CD4-positive, alpha-beta memory T cell (primary cell): ENCODE measurements at regions not wholly inside any gene's neighbourhood (a gene's known extent, or its start where the extent isn't known, plus 50 kb on each side); places are given as distances from the start of the nearest gene placed in this dataset.
A peak's percentile ranks its signal among the peaks of the same experiment; 100 is the strongest.

Experiments used
- CTCF ChIA-PET: fragments of 350-600 bp; sonication (Branson Sonifier 250); formaldehyde crosslinking; loops from one replicate; lab custom pipeline; 2021; ENCODE audit warnings: inconsistent platforms; ENCODE audit not compliant: partially characterized antibody; lab: Charles Lee
- POLR2A ChIA-PET: fragments of 350-600 bp; sonication (Branson Sonifier 250); formaldehyde crosslinking; loops from one replicate; lab custom pipeline; 2021; ENCODE audit not compliant: partially characterized antibody; lab: Charles Lee
- DNase-seq, 5 donors: peaks; one replicate each; pipeline versions ENCODE4 v3.0.0 to v3.0.0-alpha.2; 2020 to 2022; ENCODE audit warnings: mixed read lengths in 1 of 5
- H3K27ac ChIP-seq: one replicate; pipeline ENCODE4 v1.7.0; 2013; ENCODE audit warnings: low read depth, low read length
- H3K27me3 ChIP-seq: 2 replicates; pipeline ENCODE4 v1.7.0; 2013; ENCODE audit warnings: mild to moderate bottlenecking, low read length, moderate library complexity; ENCODE audit not compliant: insufficient read depth
- H3K36me3 ChIP-seq: 2 replicates; pipeline ENCODE4 v1.7.0; 2013; ENCODE audit warnings: mild to moderate bottlenecking, low read length, moderate library complexity; ENCODE audit not compliant: insufficient read depth
- H3K4me1 ChIP-seq: 2 replicates; pipeline ENCODE4 v1.7.0; 2013; ENCODE audit warnings: mild to moderate bottlenecking, low read length, moderate library complexity; ENCODE audit not compliant: insufficient read depth
- H3K4me3 ChIP-seq, 2 donors: one replicate each; pipeline ENCODE4 v1.7.0; 2013; ENCODE audit warnings: low read length in 2 of 2, mild to moderate bottlenecking in 1 of 2
- H3K9me3 ChIP-seq, 2 donors: one replicate each; pipeline ENCODE4 v1.7.0; 2013; ENCODE audit warnings: low read length in 2 of 2, control low read depth in 1 of 2; ENCODE audit not compliant: control insufficient read depth in 1 of 2
- H3K27ac Mint-ChIP-seq, 7 donors: one replicate each; pipeline ENCODE4 v1.8.0; 2020 to 2021; ENCODE audit warnings: mixed read lengths in 7 of 7, mild to moderate bottlenecking in 6 of 7, inconsistent platforms in 3 of 7, moderate library complexity in 3 of 7
- H3K27me3 Mint-ChIP-seq, 2 donors: one replicate each; pipeline ENCODE4 v1.8.0; 2020 to 2021; ENCODE audit warnings: mixed read lengths in 2 of 2
- H3K36me3 Mint-ChIP-seq, 2 donors: one replicate each; pipeline ENCODE4 v1.8.0; 2020 to 2021; ENCODE audit warnings: mixed read lengths in 2 of 2, inconsistent platforms in 1 of 2, mild to moderate bottlenecking in 1 of 2
- H3K4me1 Mint-ChIP-seq, 4 donors: one replicate each; pipeline ENCODE4 v1.8.0; 2020 to 2021; ENCODE audit warnings: mixed read lengths in 4 of 4, mild to moderate bottlenecking in 1 of 4
- H3K4me3 Mint-ChIP-seq, 8 donors: one replicate each; pipeline ENCODE4 v1.8.0; 2020 to 2021; ENCODE audit warnings: mixed read lengths in 8 of 8, mild to moderate bottlenecking in 7 of 8, moderate library complexity in 6 of 8, inconsistent platforms in 3 of 8
- H3K9me3 Mint-ChIP-seq, 8 donors: one replicate each; pipeline ENCODE4 v1.8.0; 2020 to 2021; ENCODE audit warnings: mixed read lengths in 8 of 8, mild to moderate bottlenecking in 5 of 8, inconsistent platforms in 3 of 8, moderate library complexity in 1 of 8
- intact Hi-C: fragments of 100-400 bp; cut with micrococcal nuclease; formaldehyde crosslinking; loops from one replicate; pipeline ENCODE4 v1.15.1; 2023

DNA sequence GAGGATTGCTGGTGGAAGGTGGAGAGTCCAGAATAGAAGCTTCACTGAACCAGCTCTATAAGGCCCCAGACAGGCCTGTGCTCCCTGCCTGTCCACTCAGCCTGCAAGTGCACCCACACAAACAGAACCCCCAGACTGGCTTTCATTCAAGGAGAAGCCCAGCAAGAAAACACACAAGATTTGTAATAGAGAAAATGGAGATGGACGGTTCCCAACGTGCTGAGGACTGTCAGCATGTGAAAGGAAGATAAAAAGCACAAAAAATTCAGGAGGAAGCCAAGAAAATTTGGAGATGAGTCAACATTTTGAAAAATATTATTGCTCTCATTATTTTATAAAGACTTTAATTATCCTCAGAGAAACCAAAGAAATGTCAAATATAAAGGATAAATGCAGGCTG lies 218.2 kb upstream of the SLC10A2 start:
- H3K27me3 Mint-ChIP-seq: no peaks in the 10 kb centered on the region
- DNase-seq: no peak
- H3K4me1 Mint-ChIP-seq: no peaks in the 10 kb centered on the region
- intact Hi-C loops: no loop called here
- Histone ChIP-seq H3K36me3 (no peaks in the 10 kb centered on the region), H3K4me1 (no peaks in the 10 kb centered on the region), H3K4me3 (no peak overlapping the region), H3K27ac (no peak overlapping the region), H3K9me3 (no peaks in the 10 kb centered on the region), H3K27me3 (no peaks in the 10 kb centered on the region)
- no peaks in the 10 kb centered on the region for H3K36me3 Mint-ChIP-seq
- peaks cover 0 to 8% (median 4%) of the 10 kb centered on the region in 8 donors for H3K9me3 Mint-ChIP-seq
- no peak overlapping the region for H3K27ac Mint-ChIP-seq
- CTCF ChIA-PET: no interaction called here
- POLR2A ChIA-PET: no interaction called here
- H3K4me3 Mint-ChIP-seq: peak overlapping the region in 1 of 8 donors; percentile 58

DNA sequence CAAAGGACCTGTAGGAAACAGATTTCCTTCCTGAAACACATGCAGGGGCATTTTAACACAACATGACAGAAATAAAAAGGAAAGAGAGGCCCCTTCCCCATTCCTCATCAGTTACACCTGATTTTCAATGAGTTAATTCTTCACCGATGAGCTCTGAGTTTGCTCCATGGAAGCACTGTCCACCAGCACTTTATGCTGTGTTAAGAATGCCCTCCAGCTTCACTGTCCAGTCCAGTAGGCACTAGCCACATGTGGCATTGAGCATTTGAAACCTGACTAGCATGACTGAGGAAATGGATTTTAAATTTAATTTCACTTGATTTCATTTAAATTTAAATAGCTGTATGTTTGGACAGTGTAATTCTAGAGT lies 217.2 kb upstream of the SLC10A2 start:
- H3K9me3 ChIP-seq: no peaks in the 10 kb centered on the region
- Mint-ChIP-seq H3K4me3 (no peak overlapping the region), H3K9me3 (peaks cover 0 to 8% (median 4%) of the 10 kb centered on the region in 8 donors), H3K4me1 (no peaks in the 10 kb centered on the region), H3K27ac (no peak overlapping the region), H3K36me3 (no peaks in the 10 kb centered on the region), H3K27me3 (no peaks in the 10 kb centered on the region)
- CTCF ChIA-PET: no interaction called here
- H3K27ac ChIP-seq: no peak overlapping the region
- H3K4me3 ChIP-seq: no peak overlapping the region
- H3K27me3 ChIP-seq: no peaks in the 10 kb centered on the region
- intact Hi-C loops: no loop called here
- H3K4me1 ChIP-seq: no peaks in the 10 kb centered on the region
- DNase-seq: no peak
- POLR2A ChIA-PET: no interaction called here
- H3K36me3 ChIP-seq: no peaks in the 10 kb centered on the region

DNA sequence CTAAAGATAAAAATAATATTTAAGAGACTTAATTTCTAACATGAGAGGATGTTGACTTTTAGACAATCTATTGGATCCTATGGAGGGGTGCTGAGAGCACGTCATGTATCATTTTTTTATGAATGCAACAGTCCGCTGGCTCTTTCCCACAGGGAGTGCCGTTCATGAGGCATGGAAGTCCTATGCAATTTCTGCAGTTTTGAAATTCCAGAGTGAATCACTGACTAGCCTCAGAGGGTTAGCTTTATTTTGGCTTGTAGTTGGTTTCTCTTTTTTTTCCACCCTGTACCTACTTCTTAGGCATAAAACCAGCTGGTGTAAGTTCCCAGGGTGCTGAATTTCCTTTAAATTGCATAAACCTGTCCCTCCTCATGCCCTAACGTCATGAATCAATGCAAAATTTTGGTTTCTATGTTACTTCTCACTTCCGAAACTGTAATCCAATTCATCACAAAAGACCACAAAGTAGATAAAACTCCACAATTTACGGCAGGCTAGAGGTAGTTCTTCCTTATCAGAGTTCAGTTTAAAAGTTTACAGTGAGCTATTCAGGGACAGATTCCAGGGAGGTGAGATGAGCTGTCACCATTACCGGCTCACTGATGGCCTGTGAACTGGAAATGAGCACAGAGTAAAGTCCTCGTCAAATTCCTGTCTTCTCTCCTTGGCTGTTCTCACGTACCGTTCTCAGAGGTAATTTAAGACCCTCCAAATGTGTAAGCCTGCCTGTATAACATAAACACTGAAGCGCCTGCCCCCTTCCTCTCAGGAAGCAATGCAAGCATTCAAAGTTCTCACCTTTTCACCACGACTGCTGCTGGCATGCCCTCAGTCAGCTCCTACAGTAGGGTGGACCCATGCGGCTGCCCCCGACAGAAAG lies 216.6 kb upstream of the SLC10A2 start:
- Mint-ChIP-seq H3K4me1 (no peaks in the 10 kb centered on the region), H3K27me3 (no peaks in the 10 kb centered on the region), H3K36me3 (no peaks in the 10 kb centered on the region), H3K9me3 (peaks cover 0 to 8% (median 3%) of the 10 kb centered on the region in 8 donors), H3K4me3 (no peak overlapping the region), H3K27ac (no peak overlapping the region)
- H3K4me3 ChIP-seq: no peak overlapping the region
- H3K9me3 ChIP-seq: no peaks in the 10 kb centered on the region
- H3K27me3 ChIP-seq: no peaks in the 10 kb centered on the region
- DNase-seq: no peak
- no peak overlapping the region for H3K27ac ChIP-seq
- no peaks in the 10 kb centered on the region for H3K36me3 ChIP-seq
- ChIA-PET CTCF (no interaction called here), POLR2A (no interaction called here)
- no peaks in the 10 kb centered on the region for H3K4me1 ChIP-seq
- intact Hi-C loops: no loop called here

DNA sequence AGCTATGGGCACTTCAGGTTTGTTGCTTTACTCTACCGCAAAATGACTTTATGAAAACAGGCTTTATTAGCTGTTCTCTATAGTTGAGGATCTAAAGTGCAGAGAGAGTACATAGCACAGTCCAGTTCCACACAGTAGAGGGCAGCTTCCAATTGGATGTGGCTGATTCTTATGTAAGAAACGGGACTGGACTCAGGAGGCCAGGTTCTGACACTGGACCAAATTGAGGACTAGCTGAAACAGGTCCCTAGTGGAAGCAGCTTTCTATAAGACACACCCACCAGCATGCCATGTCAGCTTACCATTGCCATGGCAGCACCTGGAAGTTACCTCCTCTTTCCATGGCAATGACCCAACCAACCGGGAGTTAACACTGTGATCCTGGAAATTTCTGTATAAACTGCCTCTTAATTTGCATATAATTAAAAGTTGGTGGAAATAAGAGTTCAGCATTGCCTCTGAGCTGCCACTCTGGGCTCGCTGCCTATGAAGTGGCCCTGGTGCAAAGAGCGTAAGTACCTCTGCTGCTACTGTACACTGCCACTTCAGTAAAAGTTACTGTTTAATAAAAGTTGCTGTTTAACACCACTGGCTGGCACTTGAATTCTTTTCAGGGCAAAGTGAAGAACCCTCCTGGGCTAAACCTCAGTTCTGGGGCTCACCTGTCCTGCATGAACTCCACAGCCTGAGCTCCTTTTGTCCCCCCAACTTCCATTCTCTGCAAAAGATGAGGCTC lies 211.9 kb upstream of the SLC10A2 start:
- H3K9me3 Mint-ChIP-seq: peaks cover 0 to 6% (median 2%) of the 10 kb centered on the region in 8 donors
- no peak overlapping the region for H3K27ac Mint-ChIP-seq
- no peak for DNase-seq

DNA sequence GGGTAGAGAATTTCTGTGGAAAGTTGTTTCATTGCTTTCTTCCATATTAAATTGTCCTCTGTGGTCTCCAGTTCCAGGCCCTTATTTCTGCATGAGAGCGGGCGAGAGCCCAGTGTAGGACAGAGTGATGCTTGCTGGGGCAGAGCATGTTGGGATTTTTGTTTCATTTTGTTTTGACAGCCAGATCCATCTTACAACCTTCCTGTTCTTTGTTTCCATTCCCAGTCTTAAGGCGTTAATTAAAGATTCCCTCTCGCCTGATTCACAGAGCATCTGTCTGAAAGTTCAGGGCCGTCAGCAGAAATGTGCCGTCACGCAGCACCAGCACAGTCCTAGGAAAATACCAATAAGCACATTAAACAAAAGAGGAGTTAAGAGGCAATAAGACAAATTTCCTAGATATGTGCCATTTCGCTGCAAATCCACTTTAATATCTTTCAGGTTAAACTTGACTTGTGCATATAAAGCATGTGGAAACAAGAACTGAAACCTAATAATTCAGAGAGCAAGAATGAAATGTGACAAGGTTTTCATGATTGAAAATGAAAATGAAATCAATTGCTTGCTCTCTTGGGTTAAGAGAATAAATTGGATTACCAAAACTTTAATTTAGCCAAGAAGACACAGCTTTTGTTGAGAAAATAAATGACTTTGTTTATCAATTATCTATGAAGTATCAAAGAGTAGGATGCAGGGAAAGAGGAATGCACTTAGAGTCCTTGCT lies 210.7 kb upstream of the SLC10A2 start:
- H3K27me3 ChIP-seq: no peaks in the 10 kb centered on the region

More for the DNA sequence above, 211.9 kb upstream of the SLC10A2 start:
- Histone ChIP-seq H3K4me1 (no peaks in the 10 kb centered on the region), H3K27ac (no peak overlapping the region), H3K9me3 (no peaks in the 10 kb centered on the region), H3K27me3 (no peaks in the 10 kb centered on the region), H3K4me3 (no peak overlapping the region), H3K36me3 (no peaks in the 10 kb centered on the region)
- intact Hi-C loops: no loop called here
- Mint-ChIP-seq H3K36me3 (no peaks in the 10 kb centered on the region), H3K4me1 (no peaks in the 10 kb centered on the region), H3K27me3 (no peaks in the 10 kb centered on the region), H3K4me3 (no peak overlapping the region)
- ChIA-PET POLR2A (no interaction called here), CTCF (no interaction called here)

DNA sequence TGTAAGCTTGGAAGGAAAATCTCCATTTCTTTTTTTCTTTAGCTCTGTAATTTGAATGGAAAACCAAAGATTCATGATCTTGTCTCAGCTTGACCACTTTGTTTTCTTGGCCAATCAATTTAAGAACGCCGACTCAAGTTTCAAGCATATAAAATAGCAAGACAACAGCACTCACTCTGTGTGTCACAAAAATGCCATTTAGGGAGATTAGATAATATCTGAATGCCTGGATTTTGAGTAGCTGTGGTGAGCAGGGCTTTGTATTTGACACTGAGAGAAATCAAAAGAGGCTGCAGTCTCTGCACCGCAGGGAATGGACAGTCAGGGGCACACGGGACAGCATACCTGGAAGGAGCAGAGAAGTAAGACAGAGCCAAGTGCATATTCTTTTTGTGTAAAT lies 209.5 kb upstream of the SLC10A2 start:
- Mint-ChIP-seq H3K4me1 (no peaks in the 10 kb centered on the region), H3K9me3 (peaks cover 0 to 6% (median 2%) of the 10 kb centered on the region in 8 donors), H3K27ac (no peak overlapping the region), H3K27me3 (no peaks in the 10 kb centered on the region), H3K4me3 (no peak overlapping the region), H3K36me3 (no peaks in the 10 kb centered on the region)
- DNase-seq: no peak
- H3K27me3 ChIP-seq: no peaks in the 10 kb centered on the region
- intact Hi-C loops: no loop called here
- no peaks in the 10 kb centered on the region for H3K4me1 ChIP-seq
- H3K4me3 ChIP-seq: no peak overlapping the region
- ChIA-PET POLR2A (no interaction called here), CTCF (no interaction called here)
- H3K36me3 ChIP-seq: no peaks in the 10 kb centered on the region
- H3K9me3 ChIP-seq: no peaks in the 10 kb centered on the region
- no peak overlapping the region for H3K27ac ChIP-seq

More for the DNA sequence above, 210.7 kb upstream of the SLC10A2 start:
- no peak for DNase-seq
- no peak overlapping the region for H3K4me3 ChIP-seq
- Mint-ChIP-seq H3K36me3 (no peaks in the 10 kb centered on the region), H3K4me3 (no peak overlapping the region), H3K9me3 (peaks cover 0 to 6% (median 2%) of the 10 kb centered on the region in 8 donors), H3K4me1 (no peaks in the 10 kb centered on the region), H3K27ac (no peak overlapping the region), H3K27me3 (no peaks in the 10 kb centered on the region)
- ChIA-PET POLR2A (no interaction called here), CTCF (no interaction called here)
- no peaks in the 10 kb centered on the region for H3K36me3 ChIP-seq
- intact Hi-C loops: no loop called here
- no peaks in the 10 kb centered on the region for H3K4me1 ChIP-seq
- H3K9me3 ChIP-seq: no peaks in the 10 kb centered on the region
- no peak overlapping the region for H3K27ac ChIP-seq

DNA sequence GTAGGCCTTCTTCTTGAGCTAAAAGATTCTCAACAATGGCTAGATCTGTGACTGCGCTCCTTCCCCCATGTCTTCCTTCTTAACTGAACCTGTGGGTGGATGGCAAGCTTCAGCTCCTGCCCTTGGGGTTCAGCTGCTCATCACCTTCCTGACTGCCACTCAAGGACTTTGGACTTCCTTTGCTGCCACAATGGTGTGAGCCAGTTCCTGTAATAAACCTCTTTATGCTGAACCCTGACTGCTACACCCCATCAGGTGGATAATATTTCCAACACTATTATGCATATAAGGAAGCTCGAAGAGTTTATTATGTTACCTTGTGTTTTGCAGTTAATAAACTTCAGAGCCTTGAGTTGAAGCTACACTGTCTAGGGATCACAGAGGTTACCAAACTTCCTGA lies 208.9 kb upstream of the SLC10A2 start:
- no peak for DNase-seq
- Mint-ChIP-seq H3K27ac (no peak overlapping the region), H3K4me3 (no peak overlapping the region), H3K36me3 (no peaks in the 10 kb centered on the region), H3K9me3 (peaks cover 0 to 6% (median 3%) of the 10 kb centered on the region in 8 donors), H3K4me1 (no peaks in the 10 kb centered on the region), H3K27me3 (no peaks in the 10 kb centered on the region)
- Histone ChIP-seq H3K4me3 (no peak overlapping the region), H3K27ac (no peak overlapping the region), H3K27me3 (no peaks in the 10 kb centered on the region), H3K4me1 (no peaks in the 10 kb centered on the region), H3K36me3 (no peaks in the 10 kb centered on the region), H3K9me3 (no peaks in the 10 kb centered on the region)
- ChIA-PET POLR2A (no interaction called here), CTCF (no interaction called here)
- intact Hi-C loops: no loop called here
